ENCODE measurements at regions not wholly inside any gene's neighbourhood (a gene's known extent, or its start where the extent isn't known, plus 50 kb on each side); places are given as distances from the start of the nearest gene placed in this dataset.

- no peak for FAIRE-seq
- Histone ChIP-seq H3K9ac (ENCODE audit: control insufficient read depth, insufficient read depth, low read length) (no peak overlapping the region), H3K9me3 (replicated peaks; ENCODE audit: control insufficient read depth, insufficient read depth, low read length) (no peaks in the 10 kb centered on the region), H2AFZ (ENCODE audit: control insufficient read depth, low read depth, low read length) (no peak overlapping the region), H3K27me3 (replicated peaks in 1 of 2; ENCODE audit: control insufficient read depth in 2 of 2, insufficient read depth in 2 of 2, low read length in 1 of 2) (no peaks in the 10 kb centered on the region), H3K79me2 (ENCODE audit: control insufficient read depth, insufficient read depth, low read length) (no peaks in the 10 kb centered on the region), H3K36me3 (ENCODE audit: control insufficient read depth in 2 of 2, insufficient read depth in 2 of 2, low read length in 1 of 2) (no peaks in the 10 kb centered on the region), H3K4me1 (ENCODE audit: control insufficient read depth, insufficient read depth, low read length) (no peaks in the 10 kb centered on the region), H3K4me3 (no peak overlapping the region), H3K4me2 (ENCODE audit: control insufficient read depth, insufficient read depth) (no peak overlapping the region), H4K20me1 (ENCODE audit: control insufficient read depth, insufficient read depth) (no peaks in the 10 kb centered on the region), H3K27ac (ENCODE audit: control insufficient read depth, insufficient read depth) (no peak overlapping the region)
- BruUV-seq (replicated peaks) = no TSS peak
- ChIA-PET SMC1A (ENCODE audit: uncharacterized antibody, unreplicated experiment) (interaction anchor here (0.6 to 1.9 kb wide), 5 partner anchors 11 to 880 kb away, joined by 3 to 8 read pairs (median 4); no protein-coding TSS in a partner anchor), RAD21 (ENCODE audit: unreplicated experiment) (no interaction called here), CTCF (interaction anchor here (1.0 to 1.3 kb wide), 2 partner anchors 10 to 37 kb away, joined by 4 to 6 read pairs; no protein-coding TSS in a partner anchor), POLR2A (interaction anchor here (1.0 kb wide), 1 partner anchor 12 kb away, joined by 3 read pairs; no protein-coding TSS in a partner anchor)
- DNase-seq (ENCODE audit: low read depth, low spot score) = no peak
- in situ Hi-C loops (cut with MboI) (no loop called here), intact Hi-C loops (cut with micrococcal nuclease; ENCODE audit: unreplicated experiment) (no loop called here)
- ATAC-seq = no peak
- 6% methylated on average over 1 of the region's 1 CpG for WGBS (ENCODE audit: insufficient coverage, insufficient replicate concordance, low lambda C conversion rate, missing lambda C conversion rate)
- TF ChIP-seq EZH2 (IDR thresholded peaks at IDR 0.05; ENCODE audit: borderline replicate concordance, control insufficient read depth, low read depth, low read length) (no peak), SRF (IDR thresholded peaks at IDR 0.05; ENCODE audit: low read depth in 2 of 2, low read length in 2 of 2) (no peak), SMAD1 (IDR thresholded peaks at IDR 0.05; ENCODE audit: low read depth, partially characterized antibody) (no peak), PAX8 (IDR thresholded peaks at IDR 0.05) (no peak), HDAC6 (IDR thresholded peaks at IDR 0.05; ENCODE audit: unreplicated experiment) (no peak), SMAD5 (IDR thresholded peaks at IDR 0.05; ENCODE audit: low read depth) (no peak), SPI1 (IDR thresholded peaks at IDR 0.05; ENCODE audit: borderline replicate concordance, insufficient read depth, low read depth, low read length) (no peak), GABPA (IDR thresholded peaks at IDR 0.05; ENCODE audit: low read depth) (no peak), YY1 (IDR thresholded peaks at IDR 0.05; ENCODE audit: low read depth, low read length) (no peak), MLLT1 (IDR thresholded peaks at IDR 0.05) (no peak), MEF2A (IDR thresholded peaks at IDR 0.05; ENCODE audit: insufficient read depth, low read depth, low read length) (no peak), LARP7 (IDR thresholded peaks at IDR 0.05) (no peak), CBFB (IDR thresholded peaks at IDR 0.05; ENCODE audit: low read depth) (no peak), ZZZ3 (IDR thresholded peaks at IDR 0.05; ENCODE audit: control insufficient read depth, insufficient read length, low read depth) (no peak), BRCA1 (IDR thresholded peaks at IDR 0.05; ENCODE audit: low read depth, low read length) (no peak), HDGF (IDR thresholded peaks at IDR 0.05) (no peak)
- TF ChIP-seq, protein P1, sequence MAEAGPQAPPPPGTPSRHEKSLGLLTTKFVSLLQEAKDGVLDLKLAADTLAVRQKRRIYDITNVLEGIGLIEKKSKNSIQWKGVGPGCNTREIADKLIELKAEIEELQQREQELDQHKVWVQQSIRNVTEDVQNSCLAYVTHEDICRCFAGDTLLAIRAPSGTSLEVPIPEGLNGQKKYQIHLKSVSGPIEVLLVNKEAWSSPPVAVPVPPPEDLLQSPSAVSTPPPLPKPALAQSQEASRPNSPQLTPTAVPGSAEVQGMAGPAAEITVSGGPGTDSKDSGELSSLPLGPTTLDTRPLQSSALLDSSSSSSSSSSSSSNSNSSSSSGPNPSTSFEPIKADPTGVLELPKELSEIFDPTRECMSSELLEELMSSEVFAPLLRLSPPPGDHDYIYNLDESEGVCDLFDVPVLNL (IDR thresholded peaks at IDR 0.05; ENCODE audit: low read depth, low read length) = no peak
- TF ChIP-seq, protein P2, sequence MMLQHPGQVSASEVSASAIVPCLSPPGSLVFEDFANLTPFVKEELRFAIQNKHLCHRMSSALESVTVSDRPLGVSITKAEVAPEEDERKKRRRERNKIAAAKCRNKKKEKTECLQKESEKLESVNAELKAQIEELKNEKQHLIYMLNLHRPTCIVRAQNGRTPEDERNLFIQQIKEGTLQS (IDR thresholded peaks at IDR 0.05; ENCODE audit: borderline replicate concordance, extremely low read depth, low read depth, low read length) = no peak
- TF ChIP-seq, protein P3, sequence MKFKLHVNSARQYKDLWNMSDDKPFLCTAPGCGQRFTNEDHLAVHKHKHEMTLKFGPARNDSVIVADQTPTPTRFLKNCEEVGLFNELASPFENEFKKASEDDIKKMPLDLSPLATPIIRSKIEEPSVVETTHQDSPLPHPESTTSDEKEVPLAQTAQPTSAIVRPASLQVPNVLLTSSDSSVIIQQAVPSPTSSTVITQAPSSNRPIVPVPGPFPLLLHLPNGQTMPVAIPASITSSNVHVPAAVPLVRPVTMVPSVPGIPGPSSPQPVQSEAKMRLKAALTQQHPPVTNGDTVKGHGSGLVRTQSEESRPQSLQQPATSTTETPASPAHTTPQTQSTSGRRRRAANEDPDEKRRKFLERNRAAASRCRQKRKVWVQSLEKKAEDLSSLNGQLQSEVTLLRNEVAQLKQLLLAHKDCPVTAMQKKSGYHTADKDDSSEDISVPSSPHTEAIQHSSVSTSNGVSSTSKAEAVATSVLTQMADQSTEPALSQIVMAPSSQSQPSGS (IDR thresholded peaks at IDR 0.05; ENCODE audit: low read length) = no peak
These were observed 85.9 kb upstream of the GADD45A start for GRCh38 chr1:67599085-67599484.

All from GM12878 (cell line).